HG03558 (cell line): ENCODE measurements at regions not wholly inside any gene's neighbourhood (a gene's known extent, or its start where the extent isn't known, plus 50 kb on each side); places are given as distances from the start of the nearest gene placed in this dataset.

Experiments used
- ATAC-seq: cut with Tn5 transposase; IDR thresholded peaks from one replicate; pipeline ENCODE4 v1.9.1; 2021; ENCODE audit warnings: moderate number of reproducible peaks; ENCODE audit not compliant: unreplicated experiment; ENCODE audit errors: extremely low read depth

GRCh38 chr2:5839550-5839949 is 147.4 kb downstream of the SOX11 start:
- ATAC-seq: no peak

- ATAC-seq: no peak
These were observed 148.9 kb downstream of the SOX11 start for GRCh38 chr2:5841126-5841525.

- ATAC-seq: no peak
These were observed 150.1 kb downstream of the SOX11 start for GRCh38 chr2:5842326-5842725.

- no peak for ATAC-seq
These were observed 153.7 kb downstream of the SOX11 start for GRCh38 chr2:5845798-5846330.

GRCh38 chr2:5846881-5847280 is 154.7 kb downstream of the SOX11 start:
- no peak for ATAC-seq

- ATAC-seq: no peak
These were observed 157.4 kb downstream of the SOX11 start for GRCh38 chr2:5849562-5849961.

GRCh38 chr2:5851410-5851809 is 159.2 kb downstream of the SOX11 start:
- no peak for ATAC-seq

GRCh38 chr2:5854797-5855196 is 162.6 kb downstream of the SOX11 start:
- ATAC-seq: no peak

- no peak for ATAC-seq
These were observed 174.9 kb downstream of the SOX11 start for GRCh38 chr2:5867056-5867455.

- ATAC-seq: no peak
These were observed 176.7 kb downstream of the SOX11 start for GRCh38 chr2:5868931-5869330.

GRCh38 chr2:5869936-5870335 is 177.8 kb downstream of the SOX11 start:
- ATAC-seq: no peak

GRCh38 chr2:5877360-5877759 is 185.2 kb downstream of the SOX11 start:
- ATAC-seq: no peak

GRCh38 chr2:5885451-5886173 is 193.4 kb downstream of the SOX11 start:
- ATAC-seq: no peak

- ATAC-seq: no peak
These were observed 194.3 kb downstream of the SOX11 start for GRCh38 chr2:5886462-5886861.

GRCh38 chr2:5888126-5888525 is 195.9 kb downstream of the SOX11 start:
- ATAC-seq: no peak

- no peak for ATAC-seq
These were observed 197.3 kb downstream of the SOX11 start for GRCh38 chr2:5889519-5889918.

- ATAC-seq: no peak
These were observed 202.2 kb downstream of the SOX11 start for GRCh38 chr2:5894355-5894754.

- ATAC-seq: no peak
These were observed 203.1 kb downstream of the SOX11 start for GRCh38 chr2:5895284-5895683.

GRCh38 chr2:5897249-5897648 is 205.1 kb downstream of the SOX11 start:
- no peak for ATAC-seq

GRCh38 chr2:5898667-5899066 is 206.5 kb downstream of the SOX11 start:
- no peak for ATAC-seq

- no peak for ATAC-seq
These were observed 213.5 kb downstream of the SOX11 start for GRCh38 chr2:5905661-5906060.

- ATAC-seq: no peak
These were observed 215.9 kb downstream of the SOX11 start for GRCh38 chr2:5908071-5908470.
